H1 (cell line): ENCODE measurements at regions not wholly inside any gene's neighbourhood (a gene's known extent, or its start where the extent isn't known, plus 50 kb on each side); places are given as distances from the start of the nearest gene placed in this dataset.
A peak's percentile ranks its signal among the peaks of the same experiment; 100 is the strongest.

ENCODE experiments used
- ATF2 ChIP-seq: IDR thresholded peaks from 2 replicates; pipeline ENCODE4 v1.6.1; 2012; ENCODE audit warnings: low read length, inconsistent platforms
- CBX8 ChIP-seq: fragments of 300-800, 300-1000 bp; sonication (generic); IDR thresholded peaks from 2 replicates; pipeline ENCODE4 v1.7.1; 2016; ENCODE audit warnings: low read depth, low read length, borderline replicate concordance
- CTBP2 ChIP-seq: IDR thresholded peaks from 2 replicates; pipeline ENCODE4 v1.7.0; 2011; ENCODE audit warnings: borderline replicate concordance, mild to moderate bottlenecking, moderate library complexity, mixed read lengths, low read length; ENCODE audit not compliant: insufficient read depth, insufficient read length
- CTCF ChIP-seq, 3 experiments: IDR thresholded peaks; 1 replicate in 2 of 3; 2 replicates in 1 of 3; pipeline versions ENCODE4 v1.5.1 to v1.6.1; 2011; ENCODE audit warnings: low read length in 3 of 3, mild to moderate bottlenecking in 3 of 3, inconsistent platforms in 2 of 3, low read depth in 1 of 3, moderate library complexity in 1 of 3; ENCODE audit not compliant: insufficient read depth in 1 of 3; ENCODE audit errors: control extremely low read depth in 1 of 3
- EGR1 ChIP-seq: IDR thresholded peaks from 2 replicates; pipeline ENCODE4 v1.6.1; 2011; ENCODE audit warnings: low read depth, low read length, borderline replicate concordance
- EP300 ChIP-seq, 2 experiments: IDR thresholded peaks; 1 replicate in 1 of 2; 2 replicates in 1 of 2; pipeline ENCODE4 v1.6.1; 2011 to 2012; ENCODE audit warnings: low read depth in 2 of 2, low read length in 2 of 2, mild to moderate bottlenecking in 2 of 2, borderline replicate concordance in 1 of 2, inconsistent platforms in 1 of 2, moderate library complexity in 1 of 2
- KDM4A ChIP-seq: IDR thresholded peaks from one replicate; pipeline ENCODE4 v1.7.1; 2012; ENCODE audit warnings: low read depth, mild to moderate bottlenecking, moderate library complexity, low read length, inconsistent platforms; ENCODE audit not compliant: severe bottlenecking
- MAFK ChIP-seq: IDR thresholded peaks from 2 replicates; pipeline ENCODE4 v1.6.1; 2012; ENCODE audit warnings: low read depth, mild to moderate bottlenecking, improper control_type of control experiment, low read length
- MAX ChIP-seq: IDR thresholded peaks from 2 replicates; pipeline ENCODE4 v1.6.1; 2012; ENCODE audit warnings: inconsistent platforms
- PHF8 ChIP-seq: fragments of 200-600 bp; sonication (generic); conservative IDR thresholded peaks from 2 replicates; pipeline ENCODE4 v1.7.1; 2012; ENCODE audit warnings: low read depth, mild to moderate bottlenecking, inconsistent platforms, low read length, moderate library complexity
- RBBP5 ChIP-seq: IDR thresholded peaks from 2 replicates; pipeline ENCODE4 v1.7.1; 2012; ENCODE audit warnings: low read depth, mild to moderate bottlenecking, inconsistent platforms, low read length, moderate library complexity, borderline replicate concordance
- RXRA ChIP-seq: IDR thresholded peaks from 2 replicates; pipeline ENCODE4 v1.6.1; 2011; ENCODE audit warnings: low read depth, mild to moderate bottlenecking, low read length, moderate library complexity; ENCODE audit not compliant: insufficient read depth
- SAP30 ChIP-seq: fragments of 300-600 bp; sonication (generic); IDR thresholded peaks from 2 replicates; pipeline ENCODE4 v1.7.1; 2012; ENCODE audit warnings: low read length, moderate library complexity, mild to moderate bottlenecking, inconsistent platforms; ENCODE audit not compliant: insufficient read depth, insufficient replicate concordance
- SIRT6 ChIP-seq: IDR thresholded peaks from one replicate; pipeline ENCODE4 v1.7.1; 2012; ENCODE audit warnings: low read length, inconsistent platforms
- SP1 ChIP-seq: IDR thresholded peaks from 2 replicates; pipeline ENCODE4 v1.6.1; 2011; ENCODE audit warnings: low read depth, low read length
- TAF7 ChIP-seq: optimal IDR thresholded peaks from 2 replicates; pipeline ENCODE3; 2011; ENCODE audit warnings: low read depth, mild to moderate bottlenecking, inconsistent platforms, low read length, moderate library complexity, borderline replicate concordance
- TBP ChIP-seq: IDR thresholded peaks from 2 replicates; pipeline ENCODE4 v1.6.1; 2011; ENCODE audit warnings: low read depth, low read length, improper control_type of control experiment
- YY1 ChIP-seq: IDR thresholded peaks from 2 replicates; pipeline ENCODE4 v1.6.1; 2011; ENCODE audit warnings: low read depth, mild to moderate bottlenecking, low read length
- ZNF274 ChIP-seq: IDR thresholded peaks from 2 replicates; pipeline ENCODE4 v1.7.0; 2012; ENCODE audit warnings: low read length, borderline replicate concordance; ENCODE audit errors: extremely low read depth

- TF ChIP-seq CTCF (IDR thresholded peaks at IDR 0.05; ENCODE audit: control extremely low read depth in 1 of 3, insufficient read depth in 1 of 3, low read depth in 1 of 3, low read length in 3 of 3) (no peak), ATF2 (no peak), EP300 (IDR thresholded peaks at IDR 0.05; ENCODE audit: borderline replicate concordance in 1 of 2, low read depth in 2 of 2, low read length in 2 of 2) (no peak; a peak in 1 of 3 replicates), SIRT6 (no peak), RBBP5 (peak; percentile 83), ZNF274 (no peak), SP1 (peak; percentile 71), EGR1 (no peak), KDM4A (no peak), SAP30 (no peak), MAFK (no peak), TAF7 (peak; percentile 30), CBX8 (no peak), CTBP2 (peak; percentile 60), TBP (no peak), YY1 (peak; percentile 91), RXRA (no peak), MAX (peak; percentile 60; the same call in 1 of the 2 replicates), PHF8 (no peak)
These were observed 118.1 kb downstream of the ENGASE start (continued) for GRCh38 chr17:79192503-79193351.
